AG09309 (cell line): ENCODE measurements at regions not wholly inside any gene's neighbourhood (a gene's known extent, or its start where the extent isn't known, plus 50 kb on each side); places are given as distances from the start of the nearest gene placed in this dataset.
"Not testable (repeated sequence)": the region's sequence is repeated elsewhere in the genome, so short reads cannot be mapped to it uniquely, and the experiment has no call there.

Experiments
- DNase-seq: peaks from one replicate; pipeline ENCODE4 v3.0.0-alpha.2; 2010; ENCODE audit warnings: low read depth
- H3K4me3 ChIP-seq: 2 replicates; pipeline ENCODE4 v1.5.1; 2011; ENCODE audit warnings: mild to moderate bottlenecking, low read depth, low read length, moderate library complexity; ENCODE audit not compliant: control insufficient read depth
- TF ChIP-seq, protein P1 (sequence below): IDR thresholded peaks from 2 replicates; pipeline ENCODE4 v1.5.1; 2011; ENCODE audit warnings: mild to moderate bottlenecking, low read depth, low read length, inconsistent platforms; ENCODE audit not compliant: insufficient read depth, control insufficient read depth; ENCODE audit errors: missing control alignments

DNA sequence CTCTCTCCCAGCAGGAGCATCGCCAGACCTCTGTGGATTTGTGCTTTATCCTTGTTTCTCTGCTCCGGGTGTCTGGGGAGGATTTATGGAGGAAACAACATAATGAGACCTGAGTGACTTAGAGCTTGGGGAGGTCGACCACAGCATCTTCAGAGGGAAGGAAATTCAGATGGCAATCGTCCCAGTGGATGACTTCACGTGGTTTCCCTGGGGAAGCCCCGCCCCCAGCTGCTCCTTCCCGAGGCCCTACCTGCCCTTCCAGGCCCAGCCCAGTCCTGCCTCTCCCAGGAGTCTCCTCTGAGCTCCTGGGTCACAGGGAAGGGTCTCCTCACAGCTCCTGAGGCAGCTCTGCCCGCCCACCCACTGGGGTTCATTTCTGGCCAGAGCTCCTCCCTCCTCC, 430.3 kb upstream of the SULF2 start:
- no peak overlapping the region for H3K4me3 ChIP-seq
- DNase-seq, result no peak
- TF ChIP-seq, protein P1, sequence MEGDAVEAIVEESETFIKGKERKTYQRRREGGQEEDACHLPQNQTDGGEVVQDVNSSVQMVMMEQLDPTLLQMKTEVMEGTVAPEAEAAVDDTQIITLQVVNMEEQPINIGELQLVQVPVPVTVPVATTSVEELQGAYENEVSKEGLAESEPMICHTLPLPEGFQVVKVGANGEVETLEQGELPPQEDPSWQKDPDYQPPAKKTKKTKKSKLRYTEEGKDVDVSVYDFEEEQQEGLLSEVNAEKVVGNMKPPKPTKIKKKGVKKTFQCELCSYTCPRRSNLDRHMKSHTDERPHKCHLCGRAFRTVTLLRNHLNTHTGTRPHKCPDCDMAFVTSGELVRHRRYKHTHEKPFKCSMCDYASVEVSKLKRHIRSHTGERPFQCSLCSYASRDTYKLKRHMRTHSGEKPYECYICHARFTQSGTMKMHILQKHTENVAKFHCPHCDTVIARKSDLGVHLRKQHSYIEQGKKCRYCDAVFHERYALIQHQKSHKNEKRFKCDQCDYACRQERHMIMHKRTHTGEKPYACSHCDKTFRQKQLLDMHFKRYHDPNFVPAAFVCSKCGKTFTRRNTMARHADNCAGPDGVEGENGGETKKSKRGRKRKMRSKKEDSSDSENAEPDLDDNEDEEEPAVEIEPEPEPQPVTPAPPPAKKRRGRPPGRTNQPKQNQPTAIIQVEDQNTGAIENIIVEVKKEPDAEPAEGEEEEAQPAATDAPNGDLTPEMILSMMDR, result no peak

DNA sequence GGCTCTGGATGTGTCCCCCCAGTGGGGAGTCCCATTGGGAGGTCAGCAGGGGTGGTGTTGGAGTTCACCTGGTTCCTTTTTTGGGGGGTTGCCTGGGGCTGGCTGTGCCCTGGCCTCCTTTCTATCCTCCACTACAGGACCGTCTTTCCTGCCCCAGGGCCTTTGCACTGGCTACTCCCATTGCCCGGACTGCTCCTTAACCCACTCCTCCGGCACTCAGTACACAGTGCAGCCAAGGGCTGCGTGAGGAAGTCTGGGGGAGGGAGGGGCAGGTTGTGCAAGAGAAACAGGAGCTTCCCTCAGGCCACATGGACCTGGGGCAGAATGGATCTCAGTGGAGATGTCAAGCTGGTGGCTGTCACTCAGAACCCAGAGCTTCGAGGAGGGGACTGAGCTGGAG, 429.3 kb upstream of the SULF2 start:
- TF ChIP-seq, protein P1, result no peak
- no peak overlapping the region for H3K4me3 ChIP-seq
- DNase-seq, result no peak

DNA sequence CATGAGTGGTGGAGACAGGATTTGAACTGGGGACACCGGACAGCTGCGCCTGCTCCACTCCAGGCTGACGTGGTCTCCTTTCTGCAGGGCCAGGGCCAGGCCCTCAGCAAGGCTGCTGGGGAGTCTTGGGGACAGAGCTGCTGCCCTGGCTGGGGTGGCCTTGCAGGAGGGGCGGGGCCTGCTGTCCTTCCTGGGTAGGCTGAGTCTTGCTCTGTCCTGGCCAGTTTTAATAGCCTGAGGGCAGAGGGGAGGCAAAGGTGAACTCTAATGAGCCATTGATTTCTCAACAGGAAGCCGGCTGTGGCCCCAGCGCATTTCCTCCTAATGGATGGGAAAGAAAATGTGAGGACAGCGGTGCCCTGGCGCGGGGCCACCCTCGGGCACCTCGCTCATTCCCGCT, 428.4 kb upstream of the SULF2 start:
- not testable (repeated sequence) for H3K4me3 ChIP-seq, DNase-seq

DNA sequence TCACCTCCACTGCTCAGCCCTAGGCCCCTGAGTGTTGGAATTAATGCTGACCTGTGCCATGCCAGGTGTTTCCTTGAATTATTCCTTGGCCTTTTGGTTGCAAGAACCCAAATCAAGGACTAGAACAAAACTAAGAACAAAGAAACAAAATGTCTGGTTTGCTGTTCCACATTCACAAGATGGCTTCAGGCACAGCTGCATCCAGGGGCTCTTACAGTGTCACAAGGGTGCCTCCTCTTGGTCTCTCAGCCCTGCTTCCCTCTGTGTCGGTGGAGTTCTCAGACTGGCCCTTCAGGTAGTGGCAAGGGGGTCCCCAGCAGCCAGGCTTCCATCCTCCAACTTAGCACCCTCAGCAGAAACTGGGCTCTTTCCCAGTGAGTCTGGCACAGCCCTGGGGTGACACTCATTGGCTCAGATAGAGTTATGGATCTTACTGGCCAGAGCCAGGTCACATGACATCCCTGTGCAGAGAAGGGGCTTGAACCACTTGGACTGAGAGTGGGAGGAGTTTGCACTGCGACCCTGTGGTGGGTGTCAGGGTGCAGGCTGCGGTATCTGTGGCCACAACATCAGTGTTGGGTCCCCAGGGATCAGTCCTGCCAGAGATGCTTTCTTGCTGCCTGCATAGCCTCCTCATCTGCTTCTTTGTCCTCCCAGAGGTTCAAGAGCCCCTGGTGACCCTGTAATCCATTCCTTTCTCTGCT, 427.7 kb upstream of the SULF2 start:
- TF ChIP-seq, protein P1, result no peak
- no peak overlapping the region for H3K4me3 ChIP-seq
- DNase-seq, result no peak

DNA sequence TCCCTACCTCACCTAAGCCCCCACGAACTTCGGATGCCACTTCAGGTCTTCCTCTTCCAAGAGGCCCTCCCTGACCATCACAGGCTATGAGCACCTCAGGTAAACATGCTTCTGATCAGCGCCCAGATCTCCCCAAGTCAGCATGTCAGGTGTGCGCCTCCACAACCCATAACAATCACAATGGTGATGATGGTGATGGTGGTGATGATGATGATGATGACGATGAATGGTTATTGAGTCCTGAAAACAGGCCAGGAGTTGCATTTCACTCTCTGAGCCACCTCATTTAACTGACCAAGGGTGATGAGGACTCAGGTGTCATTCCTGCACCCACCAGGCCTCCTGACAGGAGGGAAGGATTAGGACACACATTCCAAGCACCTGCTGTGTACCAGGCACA, 426.6 kb upstream of the SULF2 start:
- no peak for DNase-seq
- H3K4me3 ChIP-seq, result no peak overlapping the region
- TF ChIP-seq, protein P1, result no peak

DNA sequence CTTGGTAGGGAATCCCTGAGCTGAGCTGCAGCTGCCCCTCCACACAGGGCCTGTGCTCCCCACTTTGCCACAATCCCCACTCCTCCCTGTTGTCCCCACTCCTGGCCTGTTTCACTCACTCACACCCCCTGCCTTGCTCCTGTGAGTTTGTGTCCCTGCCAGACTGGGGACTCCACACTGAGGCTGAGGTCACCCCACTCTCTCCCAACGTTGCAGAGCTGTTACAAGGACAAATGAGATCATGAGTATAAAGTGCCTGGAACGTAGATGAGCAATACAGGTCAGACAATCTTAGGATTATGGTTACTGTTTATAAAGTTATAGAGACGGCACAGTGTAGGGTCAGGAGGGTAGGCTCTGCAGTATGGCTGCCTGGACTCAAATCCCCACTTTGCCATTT, 426.0 kb upstream of the SULF2 start:
- TF ChIP-seq, protein P1, result no peak
- DNase-seq, result no peak
- H3K4me3 ChIP-seq, result no peak overlapping the region

DNA sequence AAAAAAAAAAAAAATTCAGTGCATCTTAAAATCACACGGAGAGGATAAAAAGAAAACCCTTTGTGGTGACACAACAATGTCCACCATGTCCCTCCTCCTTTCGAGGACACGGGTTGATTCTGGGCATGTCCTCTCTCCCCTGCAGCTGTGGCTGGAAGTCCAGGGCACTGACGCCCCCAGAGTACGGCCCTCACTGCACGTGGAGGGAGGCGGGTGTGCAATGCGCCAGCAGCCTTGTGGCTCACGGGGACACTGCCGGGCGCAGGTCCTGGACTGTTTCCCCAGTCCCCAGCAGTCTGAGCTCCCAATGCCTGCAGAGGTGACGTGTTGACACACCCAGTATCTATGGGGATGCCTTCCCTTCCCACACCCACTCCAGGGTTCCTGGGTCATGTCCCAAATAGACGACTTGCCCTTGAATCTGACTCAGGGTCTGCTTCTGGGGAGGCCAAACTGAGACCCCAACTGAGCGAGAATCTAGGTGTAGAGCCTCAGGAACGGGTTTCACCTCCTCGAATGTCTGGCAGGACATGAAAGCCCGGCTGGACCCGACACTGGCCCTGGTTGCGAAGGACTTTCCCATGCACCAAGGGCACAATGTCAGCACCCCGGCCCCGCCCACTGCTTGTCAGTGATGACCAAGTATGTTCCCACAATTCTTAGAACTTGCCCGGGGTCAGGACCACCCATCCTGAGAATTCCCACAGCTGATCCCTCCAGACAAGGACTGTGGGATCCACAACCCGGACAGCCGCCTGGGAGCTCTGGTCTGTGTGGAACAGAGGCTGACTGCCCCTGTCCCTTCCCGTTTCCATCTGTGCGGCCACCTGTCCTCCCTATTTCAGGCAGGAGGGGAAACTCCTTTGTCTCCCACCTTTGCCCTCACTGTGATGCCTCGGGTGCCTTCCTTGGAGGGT, 425.1 kb upstream of the SULF2 start:
- no peak overlapping the region for H3K4me3 ChIP-seq
- TF ChIP-seq, protein P1, result no peak
- no peak for DNase-seq
